ENCODE measurements at regions not wholly inside any gene's neighbourhood (a gene's known extent, or its start where the extent isn't known, plus 50 kb on each side); places are given as distances from the start of the nearest gene placed in this dataset.
"Not testable (repeated sequence)": the region's sequence is repeated elsewhere in the genome, so short reads cannot be mapped to it uniquely, and the experiment has no call there.

- peak; percentile 9 for DNase-seq
Observed at GRCh38 chr2:239594772-239595608, 194.2 kb upstream of the HDAC4 start.

GRCh38 chr2:239594019-239594771 is 193.4 kb upstream of the HDAC4 start:
- DNase-seq, result peak; percentile 88

- DNase-seq, result no peak
Observed at GRCh38 chr2:239593455-239593854, 192.6 kb upstream of the HDAC4 start.

GRCh38 chr2:239592629-239593290 is 191.9 kb upstream of the HDAC4 start:
- DNase-seq, result not testable (repeated sequence)

GRCh38 chr2:239590995-239591915 is 190.4 kb upstream of the HDAC4 start:
- DNase-seq, result no peak

GRCh38 chr2:239590276-239590675 is 189.5 kb upstream of the HDAC4 start:
- no peak for DNase-seq

- DNase-seq, result no peak
Observed at GRCh38 chr2:239589833-239590232, 189.0 kb upstream of the HDAC4 start.

GRCh38 chr2:239589270-239589825 is 188.5 kb upstream of the HDAC4 start:
- DNase-seq, result no peak

GRCh38 chr2:239588451-239589269 is 187.8 kb upstream of the HDAC4 start:
- DNase-seq, result no peak

GRCh38 chr2:239587841-239588240 is 187.0 kb upstream of the HDAC4 start:
- DNase-seq, result no peak

GRCh38 chr2:239587311-239587731 is 186.5 kb upstream of the HDAC4 start:
- no peak for DNase-seq

- DNase-seq, result no peak
Observed at GRCh38 chr2:239586651-239587310, 186.0 kb upstream of the HDAC4 start.

- DNase-seq, result no peak
Observed at GRCh38 chr2:239585422-239585821, 184.6 kb upstream of the HDAC4 start.

GRCh38 chr2:239584986-239585385 is 184.2 kb upstream of the HDAC4 start:
- DNase-seq, result no peak

GRCh38 chr2:239583879-239584859 is 183.3 kb upstream of the HDAC4 start:
- no peak for DNase-seq

- DNase-seq, result no peak
Observed at GRCh38 chr2:239583171-239583878, 182.5 kb upstream of the HDAC4 start.

GRCh38 chr2:239582476-239582875 is 181.7 kb upstream of the HDAC4 start:
- no peak for DNase-seq

GRCh38 chr2:239581352-239581901 is 180.6 kb upstream of the HDAC4 start:
- DNase-seq, result no peak

- no peak for DNase-seq
Observed at GRCh38 chr2:239580199-239580527, 179.3 kb upstream of the HDAC4 start.
